ENCODE measurements at regions not wholly inside any gene's neighbourhood (a gene's known extent, or its start where the extent isn't known, plus 50 kb on each side); places are given as distances from the start of the nearest gene placed in this dataset.

DNA sequence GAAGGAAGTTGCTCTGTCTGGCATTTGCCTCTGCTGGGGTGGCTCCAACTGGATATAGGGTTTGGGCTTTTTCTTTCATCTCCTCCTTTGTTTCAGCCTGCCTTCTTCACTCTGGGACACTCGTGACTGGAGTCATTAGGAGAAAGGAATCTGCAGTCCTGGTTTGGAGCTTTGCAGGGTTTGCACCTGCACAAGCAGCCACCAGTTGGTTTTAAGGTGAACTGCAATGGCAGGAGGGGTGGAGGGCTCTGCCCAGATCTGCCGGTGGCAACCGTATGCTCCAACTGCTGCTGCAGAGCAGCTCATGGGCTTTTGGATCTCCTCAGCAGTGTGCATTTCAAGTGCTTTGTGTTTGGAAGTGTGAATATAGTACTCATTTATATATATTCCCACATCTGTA is 131.3 kb upstream of the MGAT5 start:
- Mint-ChIP-seq H3K27me3 (ENCODE audit: unreplicated experiment) (peaks cover 12% of the 10 kb centered on the region), H3K27ac (ENCODE audit: unreplicated experiment) (peak overlapping the region; percentile 38), H3K36me3 (ENCODE audit: unreplicated experiment) (no peaks in the 10 kb centered on the region), H3K4me3 (ENCODE audit: unreplicated experiment) (peak overlapping the region; percentile 81), H3K9me3 (ENCODE audit: unreplicated experiment) (peaks cover 13% of the 10 kb centered on the region), H3K4me1 (ENCODE audit: low read depth, unreplicated experiment) (peaks cover 42% of the 10 kb centered on the region)
- no peak for DNase-seq
- TF ChIP-seq, protein P1, sequence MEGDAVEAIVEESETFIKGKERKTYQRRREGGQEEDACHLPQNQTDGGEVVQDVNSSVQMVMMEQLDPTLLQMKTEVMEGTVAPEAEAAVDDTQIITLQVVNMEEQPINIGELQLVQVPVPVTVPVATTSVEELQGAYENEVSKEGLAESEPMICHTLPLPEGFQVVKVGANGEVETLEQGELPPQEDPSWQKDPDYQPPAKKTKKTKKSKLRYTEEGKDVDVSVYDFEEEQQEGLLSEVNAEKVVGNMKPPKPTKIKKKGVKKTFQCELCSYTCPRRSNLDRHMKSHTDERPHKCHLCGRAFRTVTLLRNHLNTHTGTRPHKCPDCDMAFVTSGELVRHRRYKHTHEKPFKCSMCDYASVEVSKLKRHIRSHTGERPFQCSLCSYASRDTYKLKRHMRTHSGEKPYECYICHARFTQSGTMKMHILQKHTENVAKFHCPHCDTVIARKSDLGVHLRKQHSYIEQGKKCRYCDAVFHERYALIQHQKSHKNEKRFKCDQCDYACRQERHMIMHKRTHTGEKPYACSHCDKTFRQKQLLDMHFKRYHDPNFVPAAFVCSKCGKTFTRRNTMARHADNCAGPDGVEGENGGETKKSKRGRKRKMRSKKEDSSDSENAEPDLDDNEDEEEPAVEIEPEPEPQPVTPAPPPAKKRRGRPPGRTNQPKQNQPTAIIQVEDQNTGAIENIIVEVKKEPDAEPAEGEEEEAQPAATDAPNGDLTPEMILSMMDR (IDR thresholded peaks at IDR 0.05; ENCODE audit: partially characterized antibody, unreplicated experiment) = no peak

DNA sequence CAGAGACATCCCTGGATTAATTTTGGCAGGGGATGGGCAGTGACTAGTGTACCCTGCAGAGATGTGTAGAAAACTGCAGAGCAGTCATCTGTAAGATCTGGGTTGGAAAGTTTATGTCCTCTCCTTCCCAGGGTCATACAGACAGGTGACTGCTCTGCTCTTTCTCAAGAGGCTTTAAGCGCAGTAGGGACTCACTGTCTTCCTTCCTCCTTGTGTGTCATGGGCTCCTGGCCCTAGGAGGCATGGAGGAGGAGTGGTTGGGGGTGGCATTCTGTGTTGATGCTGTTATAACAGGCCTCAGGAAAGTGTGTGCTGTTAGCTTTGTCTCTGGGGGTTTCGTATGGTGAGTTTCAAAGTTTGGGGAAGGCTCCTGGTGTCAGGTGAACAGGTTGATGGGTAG is 130.5 kb upstream of the MGAT5 start:
- H3K4me1 Mint-ChIP-seq (ENCODE audit: low read depth, unreplicated experiment) = peaks cover 42% of the 10 kb centered on the region
- peaks cover 13% of the 10 kb centered on the region for H3K9me3 Mint-ChIP-seq (ENCODE audit: unreplicated experiment)
- TF ChIP-seq, protein P1 (IDR thresholded peaks at IDR 0.05; ENCODE audit: partially characterized antibody, unreplicated experiment) = no peak
- H3K36me3 Mint-ChIP-seq (ENCODE audit: unreplicated experiment) = no peaks in the 10 kb centered on the region
- peaks cover 12% of the 10 kb centered on the region for H3K27me3 Mint-ChIP-seq (ENCODE audit: unreplicated experiment)
- DNase-seq = no peak
- H3K4me3 Mint-ChIP-seq (ENCODE audit: unreplicated experiment) = peak overlapping the region; percentile 4
- no peak overlapping the region for H3K27ac Mint-ChIP-seq (ENCODE audit: unreplicated experiment)

DNA sequence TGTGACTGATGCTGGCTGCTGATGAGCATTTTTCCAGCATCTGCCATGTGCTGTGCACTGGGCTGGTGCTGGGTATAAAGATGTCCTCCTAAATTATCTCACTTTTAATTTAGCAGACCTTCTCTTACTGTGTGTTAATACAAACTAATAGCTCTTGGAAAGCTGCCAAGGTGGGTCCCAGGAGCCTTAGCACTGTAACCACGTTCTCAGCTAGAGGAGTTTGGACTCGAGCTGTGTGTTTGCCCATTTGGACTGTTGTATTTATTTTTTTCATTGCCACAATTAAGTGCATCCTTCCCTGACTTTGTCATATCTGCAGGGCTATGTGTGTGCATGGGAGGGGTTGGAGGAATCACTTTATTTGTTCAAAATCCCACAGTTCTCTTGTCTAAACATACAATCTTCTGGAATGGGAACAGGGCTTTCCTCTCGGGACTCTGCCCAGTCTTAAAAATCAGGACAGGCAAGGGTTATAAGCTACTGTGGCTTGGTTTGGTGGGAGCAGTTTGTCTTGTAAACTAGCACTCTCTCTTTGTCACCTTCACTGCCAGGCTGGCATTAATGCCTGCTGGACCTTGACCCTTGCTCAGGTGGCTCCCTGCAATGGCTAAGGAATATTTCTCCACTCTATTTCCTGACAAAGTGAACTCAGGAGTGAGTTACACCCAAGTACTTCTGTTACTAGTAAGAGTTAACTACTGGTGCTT is 129.7 kb upstream of the MGAT5 start:
- Mint-ChIP-seq H3K36me3 (ENCODE audit: unreplicated experiment) (no peaks in the 10 kb centered on the region), H3K4me3 (ENCODE audit: unreplicated experiment) (peak overlapping the region; percentile 11), H3K27ac (ENCODE audit: unreplicated experiment) (no peak overlapping the region), H3K27me3 (ENCODE audit: unreplicated experiment) (peaks cover 14% of the 10 kb centered on the region), H3K9me3 (ENCODE audit: unreplicated experiment) (peaks cover 6% of the 10 kb centered on the region), H3K4me1 (ENCODE audit: low read depth, unreplicated experiment) (peaks cover 37% of the 10 kb centered on the region)
- peak; percentile 71 for DNase-seq
- TF ChIP-seq, protein P1 (IDR thresholded peaks at IDR 0.05; ENCODE audit: partially characterized antibody, unreplicated experiment) = no peak

DNA sequence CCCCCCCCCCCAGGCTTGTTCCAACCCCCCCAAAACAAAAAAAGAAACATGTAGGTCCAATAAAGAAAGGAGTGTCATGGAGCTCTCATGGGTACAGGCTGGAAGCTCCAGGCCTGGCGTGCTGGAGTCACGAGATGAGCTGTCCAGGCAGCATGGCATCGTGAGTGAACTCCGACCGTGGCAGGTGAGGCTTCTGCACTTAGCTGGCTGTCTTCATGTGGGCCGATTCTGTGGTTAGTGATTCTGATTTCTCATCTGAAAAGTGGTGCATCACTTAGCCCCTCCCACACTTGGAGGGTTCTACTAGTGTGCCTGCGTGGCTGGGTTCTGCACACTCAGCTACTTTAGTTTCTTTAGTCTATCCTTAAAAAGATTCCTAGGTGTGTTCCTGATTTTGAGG is 126.4 kb upstream of the MGAT5 start:
- TF ChIP-seq, protein P1 (IDR thresholded peaks at IDR 0.05; ENCODE audit: partially characterized antibody, unreplicated experiment) = no peak
- H3K27ac Mint-ChIP-seq (ENCODE audit: unreplicated experiment) = peak overlapping the region; percentile 4
- DNase-seq = no peak
- no peak overlapping the region for H3K4me3 Mint-ChIP-seq (ENCODE audit: unreplicated experiment)
- peaks cover 6% of the 10 kb centered on the region for H3K27me3 Mint-ChIP-seq (ENCODE audit: unreplicated experiment)
- H3K36me3 Mint-ChIP-seq (ENCODE audit: unreplicated experiment) = no peaks in the 10 kb centered on the region
- no peaks in the 10 kb centered on the region for H3K9me3 Mint-ChIP-seq (ENCODE audit: unreplicated experiment)
- peaks cover 32% of the 10 kb centered on the region for H3K4me1 Mint-ChIP-seq (ENCODE audit: low read depth, unreplicated experiment)

DNA sequence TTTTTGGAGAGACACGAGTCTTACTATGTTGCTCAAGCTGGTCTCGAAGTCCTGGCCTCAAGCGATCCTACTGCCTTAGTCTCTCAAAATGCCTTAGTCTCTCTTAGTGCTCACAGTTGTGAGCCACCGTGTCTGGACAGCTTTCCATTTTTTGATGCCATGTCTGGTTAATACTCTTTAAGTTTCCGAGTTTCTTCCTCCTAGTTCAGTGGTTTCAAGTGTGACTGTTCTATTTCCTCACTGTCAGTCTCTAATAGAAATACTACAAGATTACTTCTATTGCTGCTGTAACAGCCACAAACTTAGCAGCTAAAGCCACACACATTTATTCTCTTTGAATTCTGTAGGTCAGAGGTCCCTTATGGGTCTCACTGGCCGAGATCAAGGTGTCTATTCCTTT is 125.1 kb upstream of the MGAT5 start:
- H3K36me3 Mint-ChIP-seq (ENCODE audit: unreplicated experiment) = no peaks in the 10 kb centered on the region
- TF ChIP-seq, protein P1 (IDR thresholded peaks at IDR 0.05; ENCODE audit: partially characterized antibody, unreplicated experiment) = no peak
- H3K9me3 Mint-ChIP-seq (ENCODE audit: unreplicated experiment) = no peaks in the 10 kb centered on the region
- no peak for DNase-seq
- H3K27me3 Mint-ChIP-seq (ENCODE audit: unreplicated experiment) = peaks cover 2% of the 10 kb centered on the region
- no peak overlapping the region for H3K27ac Mint-ChIP-seq (ENCODE audit: unreplicated experiment)
- no peak overlapping the region for H3K4me3 Mint-ChIP-seq (ENCODE audit: unreplicated experiment)
- H3K4me1 Mint-ChIP-seq (ENCODE audit: low read depth, unreplicated experiment) = peaks cover 21% of the 10 kb centered on the region

All from glutamatergic neuron (in vitro differentiated cells).